Heart right ventricle (tissue), 16 donors: ENCODE measurements at regions not wholly inside any gene's neighbourhood (a gene's known extent, or its start where the extent isn't known, plus 50 kb on each side); places are given as distances from the start of the nearest gene placed in this dataset.

ENCODE experiments used
- ATAC-seq, 8 donors: fragments of 200-7000 bp; cut with Tn5 transposase; one replicate each; pipeline ENCODE4 v1.9.1; 2020; ENCODE audit warnings: mild to moderate bottlenecking in 8 of 8, moderate library complexity in 8 of 8, moderate number of reproducible peaks in 1 of 8
- DNase-seq, 2 donors: peaks; one replicate each; pipeline ENCODE4 v3.0.0-alpha.2; 2020
- H3K27ac ChIP-seq, 10 donors: fragments of 200-600 bp; sonication (generic) in 2 of 10; one replicate each; pipeline versions ENCODE4 v1.5.0 to v1.8.0; 2020 to 2022; ENCODE audit warnings: mild to moderate bottlenecking in 3 of 10
- H3K27me3 ChIP-seq, 7 donors: fragments of 200-600 bp; one replicate each; pipeline ENCODE4 v1.8.0; 2021 to 2022; ENCODE audit warnings: mild to moderate bottlenecking in 2 of 7
- H3K36me3 ChIP-seq, 9 donors: fragments of 200-600 bp; sonication (generic) in 1 of 9; one replicate each; pipeline versions ENCODE4 v1.5.0 to v1.8.0; 2020 to 2022; ENCODE audit warnings: mild to moderate bottlenecking in 2 of 9
- H3K4me1 ChIP-seq, 9 donors: fragments of 200-600 bp; sonication (generic) in 1 of 9; one replicate each; pipeline versions ENCODE4 v1.5.0 to v1.8.0; 2020 to 2022; ENCODE audit warnings: mild to moderate bottlenecking in 4 of 9
- H3K4me3 ChIP-seq, 10 donors: fragments of 200-600 bp; sonication (generic) in 2 of 10; one replicate each; pipeline versions ENCODE4 v1.5.0 to v1.8.0; 2020 to 2022; ENCODE audit warnings: mild to moderate bottlenecking in 7 of 10, moderate library complexity in 2 of 10
- H3K9me3 ChIP-seq, 11 donors: fragments of 200-600 bp in 10 of 11; sonication (generic) in 2 of 11; one replicate each; pipeline versions ENCODE4 v1.5.0 to v1.8.0; 2013 to 2022; ENCODE audit warnings: mild to moderate bottlenecking in 2 of 11, control low read depth in 1 of 11, moderate library complexity in 1 of 11
- CTCF ChIP-seq, 9 donors: fragments of 200-600 bp; sonication (generic) in 2 of 9; IDR thresholded peaks; one replicate each; pipeline versions ENCODE4 v1.5.0 to v1.8.0; 2021 to 2022; ENCODE audit warnings: antibody characterized with exemption in 9 of 9, mild to moderate bottlenecking in 5 of 9, moderate library complexity in 1 of 9
- WGBS, 2 donors: extraction: QIAGEN DNeasy Blood & Tissue Kit; methylation state at CpG; one replicate each; pipeline ENCODE4 v1.1.7; 2013; ENCODE audit warnings: inconsistent platforms in 1 of 2; 5-methylcytosine and 5-hydroxymethylcytosine counted together
- intact Hi-C, 10 donors: fragments of 100-400 bp; cut with DNase I; formaldehyde crosslinking; loops; one replicate each; pipeline versions ENCODE4 v1.11.1 to v1.14.2; 2022
- donor health status: Arrhythmogenic right ventricular cardiomyopathy.
- donor health status: ischemic (EF 13 %, LVEDD 7.1; RV severe dilation, severe dysfunction).
- donor health status: healthy with polysubstance abuse.
- donor health status: DM: no; HTN: yes; CAD: no.
- donor health status: DM: no; HTN: no; CAD: no.
- donor health status: ischemic (EF 25% LVEDD 6.9; RV normal size, moderate dysfunction).
- donor health status: ischemic (EF 25% LVEDD 5.7; RV mildly dilated, moderate dysfunction).
- donor health status: healthy.
- donor health status: DM: yes; HTN: yes; CAD: no.
- donor health status: Ischemic cardiomyopathy.
- donor health status: ischemic (EF 35%, LVEDD 5.7; RV mildly dilated, moderate dysfunction).
- donor health status: nonischemic (EF 11% LVEDD 7.7; RV severe dilation, severe dysfunction).
- donor health status: DM: yes; HTN: yes; CAD: no.
- donor health status: PGD.
- donor health status: ischemic (EF 29% LVEDD 5.4; RV normal size, mild dysfunction).
- donor health status: nonischemic (EF 23%, LVEDD 6.1; RV moderate dilation, normal function).

- TF ChIP-seq CTCF (IDR thresholded peaks at IDR 0.05), result no peak
- Histone ChIP-seq H3K4me3 (no peak overlapping the region), H3K4me1 (peaks cover 0 to 5% (median 0%) of the 10 kb centered on the region in 9 donors), H3K27ac (no peak overlapping the region), H3K36me3 (no peaks in the 10 kb centered on the region), H3K27me3 (no peaks in the 10 kb centered on the region), H3K9me3 (peaks cover 0 to 19% (median 0%) of the 10 kb centered on the region in 11 donors)
- WGBS, 2 donors, result 95 to 100% methylated on average over 1 of the region's 1 CpG
- ATAC-seq (no peak), DNase-seq (no peak)
- intact Hi-C loops, result no loop called here
Measured at GRCh38 chr6:141443668-141444289, 688.9 kb upstream of the GJE1 start.

- Histone ChIP-seq H3K9me3 (peaks cover 0 to 19% (median 0%) of the 10 kb centered on the region in 11 donors), H3K27ac (no peak overlapping the region), H3K4me3 (no peak overlapping the region), H3K27me3 (no peaks in the 10 kb centered on the region), H3K4me1 (peaks cover 0 to 5% (median 0%) of the 10 kb centered on the region in 9 donors), H3K36me3 (no peaks in the 10 kb centered on the region)
- intact Hi-C loops, result no loop called here
- no peak for DNase-seq
- 28 to 37% methylated on average over 2 of the region's 2 CpGs for WGBS, 2 donors
- ATAC-seq, result no peak
- TF ChIP-seq CTCF (IDR thresholded peaks at IDR 0.05), result no peak
Measured at GRCh38 chr6:141443032-141443431, 689.7 kb upstream of the GJE1 start.

- H3K36me3 ChIP-seq, result no peaks in the 10 kb centered on the region
- no peak overlapping the region for H3K4me3 ChIP-seq
- intact Hi-C loops, result no loop called here
- ATAC-seq (no peak), DNase-seq (no peak)
- no peaks in the 10 kb centered on the region for H3K27me3 ChIP-seq
- H3K27ac ChIP-seq, result no peak overlapping the region
- H3K9me3 ChIP-seq, result peaks cover 0 to 19% (median 0%) of the 10 kb centered on the region in 11 donors
- peaks cover 0 to 5% (median 0%) of the 10 kb centered on the region in 9 donors for H3K4me1 ChIP-seq
- no peak for TF ChIP-seq CTCF (IDR thresholded peaks at IDR 0.05)
Measured at GRCh38 chr6:141439513-141439912, 693.2 kb upstream of the GJE1 start.

- intact Hi-C loops, result no loop called here
- Histone ChIP-seq H3K36me3 (no peaks in the 10 kb centered on the region), H3K27me3 (no peaks in the 10 kb centered on the region), H3K4me1 (no peaks in the 10 kb centered on the region), H3K27ac (no peak overlapping the region), H3K4me3 (no peak overlapping the region), H3K9me3 (peaks cover 0 to 19% (median 0%) of the 10 kb centered on the region in 11 donors)
- ATAC-seq (no peak), DNase-seq (no peak)
- TF ChIP-seq CTCF (IDR thresholded peaks at IDR 0.05), result no peak
Measured at GRCh38 chr6:141437685-141438084, 695.0 kb upstream of the GJE1 start.
